Panc1 (cell line): ENCODE measurements at regions not wholly inside any gene's neighbourhood (a gene's known extent, or its start where the extent isn't known, plus 50 kb on each side); places are given as distances from the start of the nearest gene placed in this dataset.

Experiments
- ATAC-seq: fragments of 200-7000 bp; cut with Tn5 transposase; 2 replicates; pipeline ENCODE4 v1.9.1; 2020; ENCODE audit warnings: mild to moderate bottlenecking, moderate library complexity
- BruUV-seq: library from RNA; stranded (reverse); fragments of 400-500 nt; replicated peaks from 2 replicates; lab custom pipeline; 2021; lab: Mats Ljungman, UMichigan
- CTCF ChIA-PET: fragments of 300-600 bp; sonication (Branson Sonifier 250); formaldehyde crosslinking; loops from one replicate; lab custom pipeline; 2022; ENCODE audit warnings: antibody characterized with exemption; lab: Charles Lee
- POLR2A ChIA-PET: fragments of 300-600 bp; sonication (Branson Sonifier 250); formaldehyde crosslinking; loops from one replicate; lab custom pipeline; 2022; ENCODE audit warnings: antibody characterized with exemption; lab: Charles Lee
- DNase-seq: peaks from one replicate; pipeline ENCODE4 v3.0.0-alpha.2; 2010; ENCODE audit warnings: low read depth, low spot score
- H3K27ac ChIP-seq: 2 replicates; pipeline ENCODE4 v1.5.1; 2011; ENCODE audit warnings: mild to moderate bottlenecking, low read length, inconsistent platforms
- H3K27me3 ChIP-seq: fragments of 200-500 bp; sonication (Bioruptor generic); 2 replicates; pipeline ENCODE4 v1.6.0; 2014; ENCODE audit warnings: low read length, inconsistent platforms; ENCODE audit not compliant: control insufficient read depth, insufficient read depth
- H3K36me3 ChIP-seq: fragments of 200-500 bp; sonication (Bioruptor generic); 2 replicates; pipeline ENCODE4 v1.5.1; 2014; ENCODE audit warnings: inconsistent platforms, mild to moderate bottlenecking, low read length, moderate library complexity; ENCODE audit not compliant: control insufficient read depth, insufficient read depth
- H3K4me1 ChIP-seq: 2 replicates; pipeline ENCODE4 v1.5.1; 2011; ENCODE audit warnings: inconsistent platforms, mild to moderate bottlenecking, low read length, moderate library complexity; ENCODE audit not compliant: control insufficient read depth, insufficient read depth
- H3K4me3 ChIP-seq, 2 experiments: 2 replicates each; pipeline ENCODE4 v1.5.1; 2011 to 2012; ENCODE audit warnings: low read depth in 2 of 2, low read length in 2 of 2, mild to moderate bottlenecking in 2 of 2, inconsistent platforms in 1 of 2, moderate library complexity in 1 of 2
- H3K9me3 ChIP-seq: fragments of 200-500 bp; sonication (Bioruptor generic); 2 replicates; pipeline ENCODE4 v1.5.1; 2014; ENCODE audit warnings: low read depth, mild to moderate bottlenecking, inconsistent platforms, low read length, moderate library complexity; ENCODE audit not compliant: control insufficient read depth, insufficient read depth
- CTCF ChIP-seq: fragments of 450-650 bp; IDR thresholded peaks from 2 replicates; pipeline ENCODE4 v1.5.1; 2017; ENCODE audit warnings: mild to moderate bottlenecking
- POLR2AphosphoS5 ChIP-seq: IDR thresholded peaks from 2 replicates; pipeline ENCODE4 v1.6.1; 2012; ENCODE audit warnings: mild to moderate bottlenecking, low read depth, low read length, moderate library complexity
- REST ChIP-seq, 2 experiments: IDR thresholded peaks; 2 replicates each; pipeline ENCODE4 v1.6.1; 2011 to 2012; ENCODE audit warnings: low read depth in 2 of 2, control low read depth in 1 of 2, low read length in 1 of 2, mild to moderate bottlenecking in 1 of 2, moderate library complexity in 1 of 2; ENCODE audit not compliant: insufficient read depth in 1 of 2
- SIN3A ChIP-seq: IDR thresholded peaks from 2 replicates; pipeline ENCODE4 v1.6.1; 2012; ENCODE audit warnings: low read depth, mild to moderate bottlenecking, low read length, moderate library complexity, borderline replicate concordance; ENCODE audit not compliant: insufficient read depth
- TCF7L2 ChIP-seq: IDR thresholded peaks from 2 replicates; pipeline ENCODE4 v1.6.1; 2011; ENCODE audit warnings: mild to moderate bottlenecking, low read depth, low read length, inconsistent platforms
- in situ Hi-C: cut with HindIII; loops from 2 replicates; pipeline ENCODE4 v1.10.0; 2016; ENCODE audit warnings: low sequenced_read_pairs, low pct_unique_long_range_greater_than_20kb
- intact Hi-C: fragments of 100-400 bp; cut with micrococcal nuclease; formaldehyde crosslinking; loops from one replicate; pipeline ENCODE4 v1.10.0; 2022; ENCODE audit not compliant: unreplicated experiment

- no peaks in the 10 kb centered on the region for H3K27me3 ChIP-seq
- H3K4me1 ChIP-seq, result no peaks in the 10 kb centered on the region
- TF ChIP-seq REST (IDR thresholded peaks at IDR 0.05; ENCODE audit: insufficient read depth in 1 of 2, low read depth in 2 of 2, low read length in 1 of 2), result no peak
- no peak for TF ChIP-seq POLR2AphosphoS5
- no peak for TF ChIP-seq TCF7L2
- no peak for TF ChIP-seq SIN3A
- TF ChIP-seq CTCF, result no peak
- no peak overlapping the region for H3K27ac ChIP-seq
- ATAC-seq, result no peak
- ChIA-PET POLR2A (no interaction called here), CTCF (no interaction called here)
- H3K4me3 ChIP-seq, result no peak overlapping the region
- no TSS peak for BruUV-seq
- no peaks in the 10 kb centered on the region for H3K9me3 ChIP-seq
- no peaks in the 10 kb centered on the region for H3K36me3 ChIP-seq
- DNase-seq, result no peak
- in situ Hi-C loops (no loop called here), intact Hi-C loops (no loop called here)
Measured at GRCh38 chr2:120620025-120620793, 115.5 kb upstream of the GLI2 start.

- ATAC-seq, result no peak
- no peaks in the 10 kb centered on the region for H3K9me3 ChIP-seq
- H3K27ac ChIP-seq, result no peak overlapping the region
- TF ChIP-seq SIN3A (no peak), REST (IDR thresholded peaks at IDR 0.05; ENCODE audit: insufficient read depth in 1 of 2, low read depth in 2 of 2, low read length in 1 of 2) (no peak), CTCF (no peak), POLR2AphosphoS5 (no peak), TCF7L2 (no peak)
- BruUV-seq, result no TSS peak
- no peaks in the 10 kb centered on the region for H3K4me1 ChIP-seq
- POLR2A ChIA-PET, result no interaction called here
- H3K36me3 ChIP-seq, result no peaks in the 10 kb centered on the region
- no peaks in the 10 kb centered on the region for H3K27me3 ChIP-seq
- in situ Hi-C loops (no loop called here), intact Hi-C loops (no loop called here)
- no peak for DNase-seq
- CTCF ChIA-PET, result no interaction called here
- H3K4me3 ChIP-seq, result no peak overlapping the region
Measured at GRCh38 chr2:120622159-120622869, 113.4 kb upstream of the GLI2 start.
